ENCODE measurements at regions not wholly inside any gene's neighbourhood (a gene's known extent, or its start where the extent isn't known, plus 50 kb on each side); places are given as distances from the start of the nearest gene placed in this dataset.
"Not testable (repeated sequence)": the region's sequence is repeated elsewhere in the genome, so short reads cannot be mapped to it uniquely, and the experiment has no call there.

- no peaks in the 10 kb centered on the region for H3K36me3 ChIP-seq
- no peak overlapping the region for H3K27ac ChIP-seq
- H3K9me3 ChIP-seq (replicated peaks) = no peaks in the 10 kb centered on the region
- no peaks in the 10 kb centered on the region for H3K27me3 ChIP-seq (replicated peaks)
- DNase-seq (ENCODE audit: low read depth in 1 of 2, low spot score in 2 of 2) = no peak
- no peaks in the 10 kb centered on the region for H3K4me1 ChIP-seq (replicated peaks)
- no peak overlapping the region for H3K4me3 ChIP-seq
Observed at GRCh38 chr16:50497592-50497991, 50.6 kb upstream of the NKD1 start.

- Histone ChIP-seq H3K36me3 (no peaks in the 10 kb centered on the region), H3K4me3 (no peak overlapping the region), H3K27ac (no peak overlapping the region), H3K9me3 (replicated peaks) (no peaks in the 10 kb centered on the region), H3K4me1 (replicated peaks) (no peaks in the 10 kb centered on the region), H3K27me3 (replicated peaks) (no peaks in the 10 kb centered on the region)
- DNase-seq (ENCODE audit: low read depth in 1 of 2, low spot score in 2 of 2) = no peak
Observed at GRCh38 chr16:50496990-50497389, 51.2 kb upstream of the NKD1 start.

GRCh38 chr16:50495673-50496072 lies 52.5 kb upstream of the NKD1 start:
- Histone ChIP-seq H3K4me3 (no peak overlapping the region), H3K27me3 (replicated peaks) (no peaks in the 10 kb centered on the region), H3K27ac (no peak overlapping the region), H3K36me3 (no peaks in the 10 kb centered on the region), H3K9me3 (replicated peaks) (no peaks in the 10 kb centered on the region), H3K4me1 (replicated peaks) (no peaks in the 10 kb centered on the region)
- no peak for DNase-seq (ENCODE audit: low read depth in 1 of 2, low spot score in 2 of 2)

- DNase-seq (ENCODE audit: low read depth in 1 of 2, low spot score in 2 of 2) = no peak
- H3K27ac ChIP-seq = no peak overlapping the region
- H3K27me3 ChIP-seq (replicated peaks) = no peaks in the 10 kb centered on the region
- no peak overlapping the region for H3K4me3 ChIP-seq
- H3K4me1 ChIP-seq (replicated peaks) = no peaks in the 10 kb centered on the region
- no peaks in the 10 kb centered on the region for H3K9me3 ChIP-seq (replicated peaks)
- H3K36me3 ChIP-seq = no peaks in the 10 kb centered on the region
Observed at GRCh38 chr16:50494501-50495491, 53.4 kb upstream of the NKD1 start.

GRCh38 chr16:50491516-50491915 lies 56.7 kb upstream of the NKD1 start:
- Histone ChIP-seq H3K36me3 (no peaks in the 10 kb centered on the region), H3K27me3 (replicated peaks) (no peaks in the 10 kb centered on the region), H3K4me1 (replicated peaks) (no peaks in the 10 kb centered on the region), H3K27ac (no peak overlapping the region), H3K4me3 (no peak overlapping the region), H3K9me3 (replicated peaks) (no peaks in the 10 kb centered on the region)
- no peak for DNase-seq (ENCODE audit: low read depth in 1 of 2, low spot score in 2 of 2)

GRCh38 chr16:50490828-50491227 lies 57.4 kb upstream of the NKD1 start:
- no peaks in the 10 kb centered on the region for H3K27me3 ChIP-seq (replicated peaks)
- no peak for DNase-seq (ENCODE audit: low read depth in 1 of 2, low spot score in 2 of 2)

GRCh38 chr16:50489182-50489581 lies 59.0 kb upstream of the NKD1 start:
- no peak for DNase-seq (ENCODE audit: low read depth in 1 of 2, low spot score in 2 of 2)
- no peak overlapping the region for H3K4me3 ChIP-seq
- no peaks in the 10 kb centered on the region for H3K9me3 ChIP-seq (replicated peaks)
- H3K27ac ChIP-seq = no peak overlapping the region
- H3K36me3 ChIP-seq = no peaks in the 10 kb centered on the region
- 0 out of 2 replicates have a peak, but pooled peaks cover 3% of the 10 kb centered on the region for H3K27me3 ChIP-seq (replicated peaks)
- H3K4me1 ChIP-seq (replicated peaks) = no peaks in the 10 kb centered on the region

More at GRCh38 chr16:50490828-50491227, 57.4 kb upstream of the NKD1 start:
- Histone ChIP-seq H3K27ac (no peak overlapping the region), H3K9me3 (replicated peaks) (no peaks in the 10 kb centered on the region), H3K36me3 (no peaks in the 10 kb centered on the region), H3K4me1 (replicated peaks) (no peaks in the 10 kb centered on the region), H3K4me3 (no peak overlapping the region)

- H3K36me3 ChIP-seq = no peaks in the 10 kb centered on the region
- H3K27ac ChIP-seq = no peak overlapping the region
- 0 out of 2 replicates have a peak, but pooled peaks cover 3% of the 10 kb centered on the region for H3K27me3 ChIP-seq (replicated peaks)
- no peak for DNase-seq (ENCODE audit: low read depth in 1 of 2, low spot score in 2 of 2)
- no peaks in the 10 kb centered on the region for H3K9me3 ChIP-seq (replicated peaks)
- no peaks in the 10 kb centered on the region for H3K4me1 ChIP-seq (replicated peaks)
- no peak overlapping the region for H3K4me3 ChIP-seq
Observed at GRCh38 chr16:50487528-50487927, 60.7 kb upstream of the NKD1 start.

- not testable (repeated sequence) for H3K36me3 ChIP-seq; H3K27ac ChIP-seq; DNase-seq (ENCODE audit: low read depth in 1 of 2, low spot score in 2 of 2); H3K4me3 ChIP-seq; H3K9me3 ChIP-seq (replicated peaks); H3K4me1 ChIP-seq (replicated peaks); H3K27me3 ChIP-seq (replicated peaks)
Observed at GRCh38 chr16:50486162-50486561, 62.0 kb upstream of the NKD1 start.

- no peak for DNase-seq (ENCODE audit: low read depth in 1 of 2, low spot score in 2 of 2)
- Histone ChIP-seq H3K4me3 (no peak overlapping the region), H3K36me3 (no peaks in the 10 kb centered on the region), H3K9me3 (replicated peaks) (no peaks in the 10 kb centered on the region), H3K27ac (no peak overlapping the region), H3K4me1 (replicated peaks) (no peaks in the 10 kb centered on the region), H3K27me3 (replicated peaks) (0 out of 2 replicates have a peak, but pooled peaks cover 3% of the 10 kb centered on the region)
Observed at GRCh38 chr16:50485232-50485631, 63.0 kb upstream of the NKD1 start.

- H3K27me3 ChIP-seq (replicated peaks) = 0 out of 2 replicates have a peak, but pooled peaks cover 7% of the 10 kb centered on the region
- DNase-seq (ENCODE audit: low read depth in 1 of 2, low spot score in 2 of 2) = no peak
Observed at GRCh38 chr16:50482271-50482670, 65.9 kb upstream of the NKD1 start.

GRCh38 chr16:50480206-50480605 lies 68.0 kb upstream of the NKD1 start:
- H3K27ac ChIP-seq = no peak overlapping the region
- no peaks in the 10 kb centered on the region for H3K9me3 ChIP-seq (replicated peaks)
- H3K27me3 ChIP-seq (replicated peaks) = 0 out of 2 replicates have a peak, but pooled peaks cover 4% of the 10 kb centered on the region
- H3K4me3 ChIP-seq = no peak overlapping the region
- no peak for DNase-seq (ENCODE audit: low read depth in 1 of 2, low spot score in 2 of 2)
- H3K4me1 ChIP-seq (replicated peaks) = no peaks in the 10 kb centered on the region
- no peaks in the 10 kb centered on the region for H3K36me3 ChIP-seq

More at GRCh38 chr16:50482271-50482670, 65.9 kb upstream of the NKD1 start:
- Histone ChIP-seq H3K27ac (no peak overlapping the region), H3K4me1 (replicated peaks) (no peaks in the 10 kb centered on the region), H3K9me3 (replicated peaks) (no peaks in the 10 kb centered on the region), H3K4me3 (no peak overlapping the region), H3K36me3 (no peaks in the 10 kb centered on the region)

- no peaks in the 10 kb centered on the region for H3K9me3 ChIP-seq (replicated peaks)
- H3K36me3 ChIP-seq = no peaks in the 10 kb centered on the region
- H3K4me1 ChIP-seq (replicated peaks) = no peaks in the 10 kb centered on the region
- DNase-seq (ENCODE audit: low read depth in 1 of 2, low spot score in 2 of 2) = no peak
- 0 out of 2 replicates have a peak, but pooled peaks cover 4% of the 10 kb centered on the region for H3K27me3 ChIP-seq (replicated peaks)
- H3K27ac ChIP-seq = no peak overlapping the region
- no peak overlapping the region for H3K4me3 ChIP-seq
Observed at GRCh38 chr16:50479771-50480170, 68.4 kb upstream of the NKD1 start.

- DNase-seq (ENCODE audit: low read depth in 1 of 2, low spot score in 2 of 2) = no peak
- 0 out of 2 replicates have a peak, but pooled peaks cover 4% of the 10 kb centered on the region for H3K27me3 ChIP-seq (replicated peaks)
- no peaks in the 10 kb centered on the region for H3K4me1 ChIP-seq (replicated peaks)
- no peaks in the 10 kb centered on the region for H3K36me3 ChIP-seq
- H3K27ac ChIP-seq = no peak overlapping the region
- no peak overlapping the region for H3K4me3 ChIP-seq
- no peaks in the 10 kb centered on the region for H3K9me3 ChIP-seq (replicated peaks)
Observed at GRCh38 chr16:50478773-50479149, 69.4 kb upstream of the NKD1 start.
